NCI-H2171 treated with DMSO at 0.1 percent for 48 hours (cell line): ENCODE measurements at regions not wholly inside any gene's neighbourhood (a gene's known extent, or its start where the extent isn't known, plus 50 kb on each side); places are given as distances from the start of the nearest gene placed in this dataset.
"Not testable (repeated sequence)": the region's sequence is repeated elsewhere in the genome, so short reads cannot be mapped to it uniquely, and the experiment has no call there.

Source experiments
- DNase-seq: peaks from one replicate; lab custom pipeline; 2025; lab: John Stamatoyannopoulos, UW

- DNase-seq, result no peak
Observed at GRCh38 chr13:81275666-81276258, 934.8 kb upstream of the SPRY2 start.

GRCh38 chr13:81247711-81248110, 906.8 kb upstream of the SPRY2 start:
- no peak for DNase-seq

- DNase-seq, result no peak
Observed at GRCh38 chr13:81246556-81246955, 905.6 kb upstream of the SPRY2 start.

GRCh38 chr13:81244011-81244410, 903.1 kb upstream of the SPRY2 start:
- DNase-seq, result no peak

GRCh38 chr13:81230386-81230785, 889.5 kb upstream of the SPRY2 start:
- no peak for DNase-seq

- not testable (repeated sequence) for DNase-seq
Observed at GRCh38 chr13:81226830-81227229, 885.9 kb upstream of the SPRY2 start.

GRCh38 chr13:81224209-81224833, 883.4 kb upstream of the SPRY2 start:
- no peak for DNase-seq

- DNase-seq, result no peak
Observed at GRCh38 chr13:81223778-81224177, 882.9 kb upstream of the SPRY2 start.

- DNase-seq, result no peak
Observed at GRCh38 chr13:81211713-81212112, 870.8 kb upstream of the SPRY2 start.

GRCh38 chr13:81207636-81208035, 866.7 kb upstream of the SPRY2 start:
- no peak for DNase-seq

- DNase-seq, result no peak
Observed at GRCh38 chr13:81207231-81207630, 866.3 kb upstream of the SPRY2 start.

GRCh38 chr13:81203783-81204182, 862.9 kb upstream of the SPRY2 start:
- DNase-seq, result no peak

- DNase-seq, result no peak
Observed at GRCh38 chr13:81199956-81200355, 859.0 kb upstream of the SPRY2 start.

GRCh38 chr13:81197966-81198365, 857.0 kb upstream of the SPRY2 start:
- no peak for DNase-seq

GRCh38 chr13:81197483-81197882, 856.6 kb upstream of the SPRY2 start:
- no peak for DNase-seq

- no peak for DNase-seq
Observed at GRCh38 chr13:81194362-81194761, 853.4 kb upstream of the SPRY2 start.

GRCh38 chr13:81184556-81185265, 843.8 kb upstream of the SPRY2 start:
- no peak for DNase-seq

GRCh38 chr13:81172603-81173002, 831.7 kb upstream of the SPRY2 start:
- no peak for DNase-seq

- peak; percentile 43 for DNase-seq
Observed at GRCh38 chr13:81171065-81171647, 830.2 kb upstream of the SPRY2 start.

GRCh38 chr13:81163823-81164222, 822.9 kb upstream of the SPRY2 start:
- DNase-seq, result not testable (repeated sequence)

- no peak for DNase-seq
Observed at GRCh38 chr13:81153478-81153877, 812.6 kb upstream of the SPRY2 start.

GRCh38 chr13:81148822-81149221, 807.9 kb upstream of the SPRY2 start:
- no peak for DNase-seq

GRCh38 chr13:81146576-81146975, 805.6 kb upstream of the SPRY2 start:
- DNase-seq, result not testable (repeated sequence)
